ENCODE measurements at regions not wholly inside any gene's neighbourhood (a gene's known extent, or its start where the extent isn't known, plus 50 kb on each side); places are given as distances from the start of the nearest gene placed in this dataset.

DNA sequence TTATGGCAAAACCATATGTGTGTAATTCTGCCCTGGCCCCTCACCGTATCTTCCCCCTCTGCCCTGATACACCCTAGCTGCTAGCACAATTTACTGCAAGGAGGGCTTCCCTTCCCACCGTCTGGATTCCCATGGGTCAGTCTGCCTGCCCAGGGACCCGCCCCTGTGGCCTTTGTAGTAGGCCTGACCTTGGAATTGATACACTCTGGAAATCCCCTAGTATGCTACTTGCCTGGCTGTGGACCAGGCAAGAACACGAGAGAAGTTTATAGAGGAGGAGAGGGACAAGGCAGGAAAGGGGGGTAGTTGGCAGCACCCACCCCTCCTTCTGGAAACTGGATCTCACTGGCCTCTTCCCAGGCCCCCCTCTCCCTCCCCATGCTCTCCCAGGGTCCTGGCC, 115.8 kb upstream of the CCL21 start:
- TF ChIP-seq, protein P1, sequence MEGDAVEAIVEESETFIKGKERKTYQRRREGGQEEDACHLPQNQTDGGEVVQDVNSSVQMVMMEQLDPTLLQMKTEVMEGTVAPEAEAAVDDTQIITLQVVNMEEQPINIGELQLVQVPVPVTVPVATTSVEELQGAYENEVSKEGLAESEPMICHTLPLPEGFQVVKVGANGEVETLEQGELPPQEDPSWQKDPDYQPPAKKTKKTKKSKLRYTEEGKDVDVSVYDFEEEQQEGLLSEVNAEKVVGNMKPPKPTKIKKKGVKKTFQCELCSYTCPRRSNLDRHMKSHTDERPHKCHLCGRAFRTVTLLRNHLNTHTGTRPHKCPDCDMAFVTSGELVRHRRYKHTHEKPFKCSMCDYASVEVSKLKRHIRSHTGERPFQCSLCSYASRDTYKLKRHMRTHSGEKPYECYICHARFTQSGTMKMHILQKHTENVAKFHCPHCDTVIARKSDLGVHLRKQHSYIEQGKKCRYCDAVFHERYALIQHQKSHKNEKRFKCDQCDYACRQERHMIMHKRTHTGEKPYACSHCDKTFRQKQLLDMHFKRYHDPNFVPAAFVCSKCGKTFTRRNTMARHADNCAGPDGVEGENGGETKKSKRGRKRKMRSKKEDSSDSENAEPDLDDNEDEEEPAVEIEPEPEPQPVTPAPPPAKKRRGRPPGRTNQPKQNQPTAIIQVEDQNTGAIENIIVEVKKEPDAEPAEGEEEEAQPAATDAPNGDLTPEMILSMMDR (IDR thresholded peaks at IDR 0.05; ENCODE audit: unreplicated experiment), result no peak
- H3K9me3 Mint-ChIP-seq (ENCODE audit: low read depth, unreplicated experiment), result no peaks in the 10 kb centered on the region
- H3K27me3 Mint-ChIP-seq (ENCODE audit: unreplicated experiment), result peaks cover 38% of the 10 kb centered on the region
- no peaks in the 10 kb centered on the region for H3K36me3 Mint-ChIP-seq (ENCODE audit: insufficient read depth, unreplicated experiment)
- DNase-seq, result no peak
- intact Hi-C loops (cut with micrococcal nuclease; ENCODE audit: unreplicated experiment), result no loop called here
- no peak overlapping the region for H3K27ac Mint-ChIP-seq (ENCODE audit: unreplicated experiment)
- H3K4me3 Mint-ChIP-seq (ENCODE audit: low read depth, unreplicated experiment), result no peak overlapping the region
- no peaks in the 10 kb centered on the region for H3K4me1 Mint-ChIP-seq (ENCODE audit: low read depth, unreplicated experiment)
- CTCF ChIA-PET, result no interaction called here
- BruUV-seq (replicated peaks), result no TSS peak

DNA sequence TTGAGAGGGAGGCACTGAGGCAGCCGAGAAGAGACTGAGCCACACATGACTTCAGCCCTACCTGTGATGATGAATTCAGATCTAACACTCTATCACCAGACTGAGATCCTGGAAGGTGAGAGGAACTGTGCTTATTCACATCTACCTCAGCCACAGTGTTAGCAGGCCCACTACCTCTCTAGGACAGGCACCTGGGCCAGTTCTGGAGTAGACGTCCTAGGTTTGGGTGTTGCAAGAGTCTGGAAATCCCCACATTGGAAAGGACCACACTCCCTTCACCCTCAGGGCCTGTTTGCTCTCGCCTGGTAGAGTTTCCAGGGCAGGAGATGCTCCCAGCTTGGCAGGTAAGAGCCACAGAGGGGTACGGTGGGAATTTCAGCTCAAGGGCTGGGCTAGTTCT, 113.8 kb upstream of the CCL21 start:
- H3K4me1 Mint-ChIP-seq (ENCODE audit: low read depth, unreplicated experiment), result no peaks in the 10 kb centered on the region
- DNase-seq, result no peak
- H3K4me3 Mint-ChIP-seq (ENCODE audit: low read depth, unreplicated experiment), result no peak overlapping the region
- no peaks in the 10 kb centered on the region for H3K9me3 Mint-ChIP-seq (ENCODE audit: low read depth, unreplicated experiment)
- BruUV-seq (replicated peaks), result no TSS peak
- CTCF ChIA-PET, result no interaction called here
- no peaks in the 10 kb centered on the region for H3K36me3 Mint-ChIP-seq (ENCODE audit: insufficient read depth, unreplicated experiment)
- H3K27me3 Mint-ChIP-seq (ENCODE audit: unreplicated experiment), result peaks cover 42% of the 10 kb centered on the region
- H3K27ac Mint-ChIP-seq (ENCODE audit: unreplicated experiment), result no peak overlapping the region
- TF ChIP-seq, protein P1 (IDR thresholded peaks at IDR 0.05; ENCODE audit: unreplicated experiment), result no peak
- intact Hi-C loops (cut with micrococcal nuclease; ENCODE audit: unreplicated experiment), result no loop called here

- H3K27ac Mint-ChIP-seq (ENCODE audit: unreplicated experiment), result no peak overlapping the region
- DNase-seq, result no peak
- H3K4me1 Mint-ChIP-seq (ENCODE audit: low read depth, unreplicated experiment), result no peaks in the 10 kb centered on the region
- H3K4me3 Mint-ChIP-seq (ENCODE audit: low read depth, unreplicated experiment), result no peak overlapping the region
- H3K9me3 Mint-ChIP-seq (ENCODE audit: low read depth, unreplicated experiment), result peaks cover 3% of the 10 kb centered on the region
- H3K27me3 Mint-ChIP-seq (ENCODE audit: unreplicated experiment), result peaks cover 47% of the 10 kb centered on the region
- H3K36me3 Mint-ChIP-seq (ENCODE audit: insufficient read depth, unreplicated experiment), result no peaks in the 10 kb centered on the region
- CTCF ChIA-PET, result no interaction called here
- intact Hi-C loops (cut with micrococcal nuclease; ENCODE audit: unreplicated experiment), result no loop called here
- no TSS peak for BruUV-seq (replicated peaks)
- TF ChIP-seq, protein P1 (IDR thresholded peaks at IDR 0.05; ENCODE audit: unreplicated experiment), result no peak
These were observed 100.2 kb upstream of the CCL21 start for GRCh38 chr9:34810187-34810524.

DNA sequence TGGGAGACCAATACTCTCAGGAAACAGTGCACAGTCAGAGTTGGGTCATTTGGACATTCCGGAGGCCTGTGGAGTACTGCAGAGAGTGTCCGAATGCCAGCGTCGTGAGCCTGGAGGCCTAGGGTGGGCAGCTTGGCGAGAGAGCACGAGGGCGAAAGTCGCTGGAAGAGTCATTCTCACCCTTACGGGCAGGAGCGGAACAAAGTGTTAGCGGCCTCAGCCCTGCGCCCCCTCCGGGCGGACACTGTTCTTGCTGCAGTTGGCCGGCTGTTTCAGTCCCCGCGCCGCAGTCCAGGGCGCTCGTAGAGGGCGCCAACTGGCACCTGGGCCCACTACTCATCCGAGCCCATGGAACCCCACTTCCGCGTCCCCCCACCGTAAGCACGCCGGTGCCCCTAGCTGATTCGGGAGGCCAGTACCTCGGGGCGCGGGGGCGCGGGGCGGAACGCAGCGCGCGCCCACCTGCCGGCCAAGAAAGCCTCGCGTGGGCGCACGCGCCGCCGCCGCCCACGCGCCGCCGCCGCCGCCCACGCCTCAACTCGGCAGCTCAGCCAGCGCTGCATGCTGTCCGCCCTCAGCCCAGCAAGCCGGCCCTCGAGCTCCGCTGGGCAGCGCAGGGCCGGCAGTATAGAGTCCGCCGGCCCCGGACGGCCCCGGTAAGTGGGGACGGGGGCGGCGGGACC, 99.7 kb upstream of the CCL21 start:
- no peak for DNase-seq
- H3K36me3 Mint-ChIP-seq (ENCODE audit: insufficient read depth, unreplicated experiment), result no peaks in the 10 kb centered on the region
- CTCF ChIA-PET, result no interaction called here

More for the DNA sequence above, 99.7 kb upstream of the CCL21 start:
- H3K27ac Mint-ChIP-seq (ENCODE audit: unreplicated experiment), result no peak overlapping the region
- TF ChIP-seq, protein P1 (IDR thresholded peaks at IDR 0.05; ENCODE audit: unreplicated experiment), result no peak
- BruUV-seq (replicated peaks), result no TSS peak
- H3K4me1 Mint-ChIP-seq (ENCODE audit: low read depth, unreplicated experiment), result no peaks in the 10 kb centered on the region
- intact Hi-C loops (cut with micrococcal nuclease; ENCODE audit: unreplicated experiment), result no loop called here
- peaks cover 47% of the 10 kb centered on the region for H3K27me3 Mint-ChIP-seq (ENCODE audit: unreplicated experiment)
- peaks cover 3% of the 10 kb centered on the region for H3K9me3 Mint-ChIP-seq (ENCODE audit: low read depth, unreplicated experiment)
- H3K4me3 Mint-ChIP-seq (ENCODE audit: low read depth, unreplicated experiment), result no peak overlapping the region

All from Calu3 (cell line).